Prostate gland (tissue), 2 donors: ENCODE measurements at regions not wholly inside any gene's neighbourhood (a gene's known extent, or its start where the extent isn't known, plus 50 kb on each side); places are given as distances from the start of the nearest gene placed in this dataset.

ENCODE experiments used
- DNase-seq: peaks from one replicate; pipeline ENCODE4 v3.0.0-alpha.2; 2019; ENCODE audit warnings: low spot score
- H3K27ac ChIP-seq, 2 donors: fragments of 200-600 bp; sonication (generic); 2 replicates each; pipeline ENCODE4 v1.5.1; 2017 to 2019
- H3K27me3 ChIP-seq: fragments of 200-600 bp; sonication (generic); replicated peaks from 2 replicates; pipeline ENCODE4 v1.5.1; 2019; ENCODE audit not compliant: insufficient read depth
- H3K36me3 ChIP-seq, 2 donors: fragments of 200-600 bp; sonication (generic); 1 replicate in 1 of 2; 2 replicates in 1 of 2; pipeline versions ENCODE4 v1.5.1 to v1.8.1; 2017 to 2019
- H3K4me1 ChIP-seq: fragments of 200-600 bp; sonication (generic); replicated peaks from 2 replicates; pipeline ENCODE4 v1.5.1; 2019
- H3K4me3 ChIP-seq, 2 donors: fragments of 200-600 bp; sonication (generic); 2 replicates each; pipeline ENCODE4 v1.5.1; 2017 to 2019
- H3K9me3 ChIP-seq: fragments of 200-600 bp; sonication (generic); 2 replicates; pipeline ENCODE4 v1.5.1; 2017
- CTCF ChIP-seq, 4 experiments: fragments of 200-600 bp in 2 of 4; fragments of 450-650 bp in 2 of 4; sonication (generic) in 2 of 4; IDR thresholded peaks; 1 replicate in 3 of 4; 2 replicates in 1 of 4; pipeline ENCODE4 v1.5.1; 2016 to 2019; ENCODE audit warnings: antibody characterized with exemption in 4 of 4, mild to moderate bottlenecking in 2 of 4, moderate library complexity in 2 of 4
- POLR2A ChIP-seq: fragments of 450-650 bp; IDR thresholded peaks from one replicate; pipeline ENCODE4 v1.6.1; 2016; ENCODE audit warnings: antibody characterized with exemption, mild to moderate bottlenecking
- POLR2AphosphoS5 ChIP-seq: sonication (generic); formaldehyde crosslinking; IDR thresholded peaks from one replicate; pipeline ENCODE4 v1.6.1; 2017; ENCODE audit warnings: antibody characterized with exemption
- WGBS: methylation state at CpG from one replicate; pipeline ENCODE4 v1.1.5; 2018; 5-methylcytosine and 5-hydroxymethylcytosine counted together
- intact Hi-C: fragments of 100-400 bp; cut with DNase I; formaldehyde crosslinking; loops from one replicate; pipeline ENCODE4 v1.14.2; 2022

- no peak for TF ChIP-seq POLR2AphosphoS5
- TF ChIP-seq CTCF (IDR thresholded peaks at IDR 0.05): no peak
- TF ChIP-seq POLR2A: no peak
- Histone ChIP-seq H3K27ac (no peak overlapping the region), H3K27me3 (no peaks in the 10 kb centered on the region), H3K4me1 (no peaks in the 10 kb centered on the region), H3K4me3 (no peak overlapping the region), H3K36me3 (no peaks in the 10 kb centered on the region), H3K9me3 (no peaks in the 10 kb centered on the region)
- intact Hi-C loops: no loop called here
- no peak for DNase-seq
- 74% methylated on average over 5 of the region's 5 CpGs for whole genome bisulfite sequencing
These were observed 135.2 kb upstream of the PDE3A start for GRCh38 chr12:20232931-20233675.

GRCh38 chr12:20234474-20234873 lies 133.9 kb upstream of the PDE3A start:
- H3K27ac ChIP-seq: no peak overlapping the region
- H3K27me3 ChIP-seq: no peaks in the 10 kb centered on the region
- intact Hi-C loops: no loop called here
- H3K9me3 ChIP-seq: no peaks in the 10 kb centered on the region
- H3K36me3 ChIP-seq: no peaks in the 10 kb centered on the region
- no peak for DNase-seq
- no peak for TF ChIP-seq CTCF (IDR thresholded peaks at IDR 0.05)
- TF ChIP-seq POLR2AphosphoS5: no peak
- no peak for TF ChIP-seq POLR2A
- H3K4me1 ChIP-seq: no peaks in the 10 kb centered on the region
- no peak overlapping the region for H3K4me3 ChIP-seq
- 92% methylated on average over 6 of the region's 6 CpGs for WGBS

GRCh38 chr12:20237091-20237490 lies 131.2 kb upstream of the PDE3A start:
- H3K9me3 ChIP-seq: no peaks in the 10 kb centered on the region
- intact Hi-C loops: no loop called here
- TF ChIP-seq CTCF (IDR thresholded peaks at IDR 0.05) (no peak), POLR2AphosphoS5 (no peak), POLR2A (no peak)
- H3K4me3 ChIP-seq: no peak overlapping the region
- no peaks in the 10 kb centered on the region for H3K27me3 ChIP-seq
- H3K27ac ChIP-seq: no peak overlapping the region
- no peaks in the 10 kb centered on the region for H3K4me1 ChIP-seq
- H3K36me3 ChIP-seq: no peaks in the 10 kb centered on the region
- no peak for DNase-seq
- WGBS: 95% methylated on average over 7 of the region's 7 CpGs

GRCh38 chr12:20245491-20245890 lies 122.8 kb upstream of the PDE3A start:
- Histone ChIP-seq H3K4me3 (no peak overlapping the region), H3K4me1 (no peaks in the 10 kb centered on the region), H3K27me3 (no peaks in the 10 kb centered on the region), H3K9me3 (no peaks in the 10 kb centered on the region), H3K27ac (no peak overlapping the region), H3K36me3 (no peaks in the 10 kb centered on the region)
- TF ChIP-seq POLR2AphosphoS5: no peak
- TF ChIP-seq CTCF (IDR thresholded peaks at IDR 0.05): no peak
- TF ChIP-seq POLR2A: no peak
- WGBS: 63% methylated on average over 1 of the region's 1 CpG
- DNase-seq: no peak
- intact Hi-C loops: no loop called here

- Histone ChIP-seq H3K9me3 (no peaks in the 10 kb centered on the region), H3K4me3 (no peak overlapping the region), H3K36me3 (no peaks in the 10 kb centered on the region), H3K27ac (no peak overlapping the region), H3K27me3 (no peaks in the 10 kb centered on the region), H3K4me1 (no peaks in the 10 kb centered on the region)
- 80% methylated on average over 3 of the region's 3 CpGs for WGBS
- TF ChIP-seq POLR2A: no peak
- no peak for TF ChIP-seq POLR2AphosphoS5
- no peak for TF ChIP-seq CTCF (IDR thresholded peaks at IDR 0.05)
- DNase-seq: no peak
- intact Hi-C loops: no loop called here
These were observed 119.7 kb upstream of the PDE3A start for GRCh38 chr12:20248646-20249045.
